ENCODE measurements at regions not wholly inside any gene's neighbourhood (a gene's known extent, or its start where the extent isn't known, plus 50 kb on each side); places are given as distances from the start of the nearest gene placed in this dataset.

GRCh38 chr11:116057000-116057399, 552.8 kb upstream of the CADM1 start:
- TF ChIP-seq, protein P1, sequence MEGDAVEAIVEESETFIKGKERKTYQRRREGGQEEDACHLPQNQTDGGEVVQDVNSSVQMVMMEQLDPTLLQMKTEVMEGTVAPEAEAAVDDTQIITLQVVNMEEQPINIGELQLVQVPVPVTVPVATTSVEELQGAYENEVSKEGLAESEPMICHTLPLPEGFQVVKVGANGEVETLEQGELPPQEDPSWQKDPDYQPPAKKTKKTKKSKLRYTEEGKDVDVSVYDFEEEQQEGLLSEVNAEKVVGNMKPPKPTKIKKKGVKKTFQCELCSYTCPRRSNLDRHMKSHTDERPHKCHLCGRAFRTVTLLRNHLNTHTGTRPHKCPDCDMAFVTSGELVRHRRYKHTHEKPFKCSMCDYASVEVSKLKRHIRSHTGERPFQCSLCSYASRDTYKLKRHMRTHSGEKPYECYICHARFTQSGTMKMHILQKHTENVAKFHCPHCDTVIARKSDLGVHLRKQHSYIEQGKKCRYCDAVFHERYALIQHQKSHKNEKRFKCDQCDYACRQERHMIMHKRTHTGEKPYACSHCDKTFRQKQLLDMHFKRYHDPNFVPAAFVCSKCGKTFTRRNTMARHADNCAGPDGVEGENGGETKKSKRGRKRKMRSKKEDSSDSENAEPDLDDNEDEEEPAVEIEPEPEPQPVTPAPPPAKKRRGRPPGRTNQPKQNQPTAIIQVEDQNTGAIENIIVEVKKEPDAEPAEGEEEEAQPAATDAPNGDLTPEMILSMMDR (IDR thresholded peaks at IDR 0.05; ENCODE audit: low read depth, low read length, poor library complexity, severe bottlenecking) = no peak
- no peak for TF ChIP-seq EZH2phosphoT487 (IDR thresholded peaks at IDR 0.05; ENCODE audit: borderline replicate concordance, low read length)

All from DOHH2 (cell line).